NCI-H82 treated with DMSO at 0.1 percent for 48 hours (cell line): ENCODE measurements at regions not wholly inside any gene's neighbourhood (a gene's known extent, or its start where the extent isn't known, plus 50 kb on each side); places are given as distances from the start of the nearest gene placed in this dataset.

Experiments used
- DNase-seq: peaks from one replicate; lab custom pipeline; 2025; ENCODE audit not compliant: unreplicated experiment; lab: John Stamatoyannopoulos, UW

DNA sequence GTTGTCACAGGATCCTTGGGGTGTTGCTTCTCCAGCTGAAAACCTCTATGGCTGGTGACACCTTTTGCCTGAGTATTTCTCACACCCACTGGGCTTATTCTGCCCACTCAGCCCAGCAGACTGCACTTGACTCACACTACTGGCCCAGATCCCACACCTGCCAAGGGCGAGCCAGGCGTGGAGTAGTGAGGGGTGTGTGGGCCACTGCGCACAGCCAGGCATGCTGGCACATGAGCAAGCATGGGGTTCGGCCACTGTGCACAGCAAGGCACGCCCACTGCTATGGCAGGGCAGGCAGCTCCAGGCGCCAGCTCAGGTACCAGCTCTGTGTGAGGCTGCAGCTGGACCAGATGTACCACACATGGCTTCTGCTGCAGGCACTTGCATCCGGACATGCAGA lies 116.5 kb upstream of the MTNR1B start:
- no peak for DNase-seq

DNA sequence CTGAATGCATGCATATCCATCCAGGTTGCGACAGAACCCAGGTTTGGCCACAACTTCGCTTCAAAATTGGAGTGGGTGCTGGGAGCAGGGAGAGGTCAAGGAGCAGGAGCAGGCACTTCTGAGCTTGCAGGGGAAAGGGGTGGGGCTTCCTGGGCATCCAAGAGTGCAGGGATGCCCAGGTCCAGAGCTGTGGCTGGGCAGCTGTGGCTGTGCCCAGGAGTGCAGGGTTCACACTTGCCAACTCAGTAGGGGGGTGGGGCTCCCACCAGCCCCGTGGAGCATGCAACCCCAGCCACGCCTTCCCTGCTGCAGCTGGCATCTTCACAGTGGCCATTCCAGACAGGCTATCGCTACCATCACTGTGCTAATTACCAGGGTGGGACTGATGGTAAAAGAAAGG lies 115.3 kb upstream of the MTNR1B start:
- DNase-seq = no peak

DNA sequence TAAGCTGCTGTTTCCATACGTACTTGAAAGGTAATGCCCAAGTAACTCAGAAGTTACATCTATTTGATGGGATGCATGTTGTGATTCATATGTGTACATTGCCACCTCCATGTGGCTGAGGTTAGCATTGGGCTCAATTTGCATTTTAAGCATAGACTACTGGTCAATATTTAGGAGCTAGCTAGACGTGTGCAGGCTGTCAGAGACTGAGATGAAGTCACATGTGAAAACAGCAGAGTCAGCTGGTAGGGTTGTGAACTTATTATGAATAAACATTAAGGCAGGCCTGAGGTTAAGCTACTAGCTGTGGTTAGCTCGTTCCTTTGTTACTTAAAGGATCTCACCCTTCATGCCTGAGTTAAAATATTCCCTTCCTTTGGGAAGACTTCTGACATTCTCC lies 114.5 kb upstream of the MTNR1B start:
- DNase-seq = no peak

DNA sequence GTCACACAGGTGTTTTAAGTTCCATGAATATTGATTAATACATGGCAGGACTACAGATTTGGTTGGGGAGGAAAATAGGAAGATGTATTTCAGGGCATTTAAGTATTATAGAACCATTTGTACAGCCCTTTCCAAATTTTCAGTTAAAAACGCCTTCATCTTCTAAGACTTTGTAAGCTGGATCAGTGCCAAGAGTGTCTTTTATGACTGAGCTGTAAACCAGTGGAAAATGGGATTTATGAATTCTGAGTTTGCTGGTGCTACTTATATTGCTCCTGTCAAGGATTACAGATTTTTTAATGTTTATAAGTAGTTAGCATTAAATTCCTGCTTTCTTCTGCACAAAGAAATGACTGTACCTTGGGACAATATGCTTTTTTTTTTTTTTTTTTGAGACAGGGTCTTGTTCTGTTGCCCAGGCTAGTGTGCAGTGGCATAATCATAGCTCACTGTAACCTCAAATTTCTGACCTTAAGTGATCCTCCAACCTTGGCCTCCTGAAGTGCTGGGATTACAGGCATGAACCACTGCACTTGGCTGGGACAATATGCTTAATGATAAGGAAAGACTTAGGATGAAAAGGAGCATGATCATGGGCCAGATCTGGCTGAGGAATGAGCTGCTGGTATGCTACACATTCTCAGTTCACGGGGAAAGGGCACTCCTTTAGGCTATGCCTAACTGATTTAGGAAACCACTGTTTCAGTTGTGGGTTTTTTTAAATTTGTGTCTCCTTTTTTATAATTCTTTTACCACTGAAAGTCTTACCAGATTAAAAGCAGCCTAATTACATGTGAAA lies 113.6 kb upstream of the MTNR1B start:
- DNase-seq = no peak

DNA sequence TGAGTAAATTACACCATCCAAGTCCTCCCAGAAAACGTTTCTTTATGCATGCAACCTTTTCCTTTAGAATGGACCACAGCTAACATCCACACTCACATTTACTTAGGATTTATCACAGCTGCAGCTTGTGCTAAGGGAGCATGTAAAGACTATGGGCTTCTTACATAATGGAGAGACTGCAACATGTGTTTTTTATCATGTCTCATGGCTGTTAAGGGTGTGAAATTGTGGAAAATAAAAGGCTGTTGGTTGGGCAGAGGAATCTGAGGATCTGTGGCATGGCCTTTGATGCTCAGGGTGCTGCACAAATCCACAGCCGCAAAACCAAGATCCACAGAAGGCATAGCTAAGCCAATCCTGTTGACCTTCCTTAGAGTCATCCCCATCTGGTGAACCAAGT lies 112.0 kb upstream of the MTNR1B start:
- peak; percentile 19 for DNase-seq

DNA sequence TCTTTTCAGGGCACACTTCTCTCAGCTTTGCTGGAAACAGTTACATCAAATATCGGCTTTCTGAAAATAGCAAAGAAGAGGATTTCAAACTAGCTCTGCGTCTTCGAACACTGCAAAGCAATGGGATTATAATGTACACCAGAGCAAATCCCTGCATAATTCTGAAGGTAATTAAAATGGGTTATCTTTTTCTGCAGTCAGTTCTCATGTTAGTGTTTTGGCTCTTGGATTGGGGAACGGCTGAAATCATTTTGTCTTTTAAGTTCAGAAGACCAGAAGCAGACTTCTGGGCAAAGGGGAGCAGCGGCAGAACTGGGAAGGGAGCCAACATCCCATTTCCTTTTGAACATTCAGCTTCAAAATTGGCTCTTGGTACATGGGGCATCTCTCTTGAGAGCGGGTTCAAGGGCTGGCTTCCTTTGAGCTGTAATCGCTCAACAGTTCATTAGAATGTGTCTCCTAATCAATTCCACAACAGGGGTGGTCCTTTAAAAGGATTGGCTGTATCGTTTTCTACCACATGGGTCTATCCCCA lies 110.2 kb upstream of the MTNR1B start:
- no peak for DNase-seq

DNA sequence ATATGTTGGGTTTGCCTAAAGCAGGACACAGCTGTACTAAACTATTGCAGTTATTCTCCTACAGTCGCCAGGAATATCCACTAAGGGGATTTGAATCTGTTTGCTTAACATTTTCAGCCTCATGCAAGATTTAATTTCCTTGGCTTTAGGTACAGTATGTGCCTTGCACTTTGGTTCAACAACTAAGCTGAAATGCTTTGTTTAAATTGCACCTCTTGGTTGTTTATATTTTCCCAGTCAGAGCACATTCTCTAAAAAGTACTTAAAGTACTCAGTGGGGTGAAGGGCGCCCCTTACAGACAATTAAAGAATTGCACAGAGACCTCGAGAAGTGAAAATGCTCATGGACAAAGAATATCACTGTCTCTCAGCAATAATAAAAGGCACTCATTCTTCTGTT lies 107.8 kb upstream of the MTNR1B start:
- no peak for DNase-seq

DNA sequence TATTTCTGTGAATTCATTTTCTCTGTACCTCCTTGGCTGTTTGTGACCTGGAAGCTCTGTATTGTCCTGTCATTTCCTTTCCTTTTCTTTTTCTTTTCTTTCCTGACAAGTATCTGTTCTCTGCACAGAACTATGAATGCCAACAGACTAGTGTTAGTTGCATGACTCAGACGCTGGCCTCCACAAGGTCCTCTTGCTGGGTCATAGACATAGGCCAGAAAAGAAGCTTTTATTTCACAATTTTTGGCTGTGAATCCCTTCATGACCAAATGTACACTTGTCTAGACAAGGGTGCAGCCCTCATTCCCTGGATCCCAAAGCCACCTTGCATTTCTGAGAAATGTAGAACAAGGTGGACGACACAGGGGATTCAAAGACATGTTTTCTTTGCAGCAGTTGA lies 104.1 kb upstream of the MTNR1B start:
- DNase-seq = no peak

DNA sequence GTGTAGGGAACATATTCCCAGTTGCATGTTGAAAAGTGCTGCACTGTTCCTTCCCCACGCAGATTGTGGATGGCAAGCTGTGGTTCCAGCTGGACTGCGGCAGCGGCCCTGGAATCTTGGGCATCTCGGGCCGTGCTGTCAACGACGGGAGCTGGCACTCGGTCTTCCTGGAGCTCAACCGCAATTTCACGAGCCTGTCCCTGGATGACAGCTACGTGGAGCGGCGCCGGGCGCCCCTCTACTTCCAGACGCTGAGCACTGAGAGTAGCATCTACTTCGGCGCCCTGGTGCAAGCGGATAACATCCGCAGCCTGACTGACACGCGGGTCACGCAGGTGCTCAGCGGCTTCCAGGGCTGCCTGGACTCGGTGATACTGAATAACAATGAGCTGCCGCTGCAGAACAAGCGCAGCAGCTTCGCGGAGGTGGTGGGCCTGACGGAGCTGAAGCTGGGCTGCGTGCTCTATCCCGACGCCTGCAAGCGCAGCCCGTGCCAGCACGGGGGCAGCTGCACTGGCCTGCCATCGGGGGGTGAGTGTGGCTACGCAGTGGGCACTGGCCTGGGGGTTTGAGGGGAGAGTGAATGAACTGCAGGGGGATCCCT lies 102.7 kb upstream of the MTNR1B start:
- no peak for DNase-seq

DNA sequence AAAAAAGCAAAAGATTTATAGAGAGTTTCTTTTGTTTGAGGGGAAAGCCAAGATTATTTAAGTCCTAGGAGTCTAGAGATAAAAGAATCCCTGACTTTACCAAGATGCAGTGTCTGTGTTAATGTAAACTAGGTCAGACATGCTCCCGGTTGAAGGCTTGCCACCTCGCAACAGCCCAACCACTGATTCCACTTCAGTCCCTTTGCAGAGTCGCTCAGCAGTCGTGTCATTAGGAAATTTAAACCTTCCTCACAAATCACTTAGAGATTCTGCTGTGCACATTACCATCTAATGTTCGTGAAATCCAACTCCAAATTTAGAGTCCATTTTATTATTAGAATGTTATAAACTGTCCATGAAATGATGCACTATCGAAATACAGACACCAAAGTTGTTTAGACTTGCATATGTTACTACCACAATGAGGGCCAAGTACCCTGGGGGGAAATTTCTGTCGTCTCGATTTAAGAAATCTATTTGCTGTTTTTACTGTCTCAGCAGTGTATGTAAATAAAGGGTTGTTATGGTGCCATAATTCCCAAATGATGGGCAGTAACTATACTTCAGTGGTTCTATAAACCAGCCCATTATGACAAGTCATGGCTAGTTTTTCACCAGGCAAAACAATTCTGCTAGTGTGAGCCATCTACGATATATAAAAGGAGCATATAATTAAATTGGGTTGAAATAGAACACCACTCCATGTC lies 101.4 kb upstream of the MTNR1B start:
- DNase-seq = no peak

DNA sequence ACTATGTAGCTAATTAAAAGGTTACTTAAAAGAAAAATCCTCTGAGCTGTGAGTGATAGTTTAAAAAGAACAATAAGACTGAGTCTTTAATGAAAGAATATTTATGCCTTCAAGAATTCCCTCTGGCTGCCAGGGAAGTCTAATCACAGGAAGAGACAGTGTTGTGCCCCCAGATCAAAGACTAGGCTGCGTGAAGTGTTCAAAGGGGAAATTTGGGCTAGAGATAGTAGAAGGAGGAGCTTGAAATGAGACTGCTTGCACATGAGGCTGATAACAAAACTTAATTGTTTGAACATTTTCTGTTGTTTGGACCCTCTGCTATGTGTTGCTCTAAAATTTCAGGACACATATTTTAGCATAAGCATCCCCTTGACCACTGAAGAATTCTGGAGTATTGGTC lies 99.7 kb upstream of the MTNR1B start:
- no peak for DNase-seq

DNA sequence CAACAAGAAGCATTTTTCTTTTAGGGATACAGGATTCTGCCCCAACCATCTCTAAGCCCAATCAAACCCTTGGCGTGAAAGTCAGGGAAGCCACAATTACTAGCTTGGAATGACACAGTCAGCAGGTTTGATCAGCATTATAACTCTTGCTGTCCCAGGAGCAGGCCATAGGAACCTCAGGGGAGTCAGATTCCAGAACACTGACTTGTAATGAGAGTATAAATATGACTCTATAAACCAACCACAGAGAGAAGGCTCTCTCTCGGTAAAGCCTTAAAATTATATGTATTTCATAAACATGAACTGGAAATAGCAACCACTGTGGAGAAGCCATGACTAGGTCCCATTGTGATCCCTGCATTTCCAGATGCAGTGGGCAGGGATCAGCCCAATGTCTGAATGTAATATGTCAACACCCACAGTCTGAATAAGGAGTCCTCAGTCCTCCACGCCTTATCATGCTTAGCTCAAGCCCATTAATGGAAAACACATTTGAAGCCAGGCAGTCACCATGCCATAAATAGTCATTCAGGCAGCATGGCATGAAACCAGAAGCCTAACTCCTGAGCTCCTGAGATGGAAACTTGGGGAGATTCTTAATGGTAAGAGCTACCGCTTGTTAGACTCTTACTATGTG lies 99.1 kb upstream of the MTNR1B start:
- DNase-seq = no peak

DNA sequence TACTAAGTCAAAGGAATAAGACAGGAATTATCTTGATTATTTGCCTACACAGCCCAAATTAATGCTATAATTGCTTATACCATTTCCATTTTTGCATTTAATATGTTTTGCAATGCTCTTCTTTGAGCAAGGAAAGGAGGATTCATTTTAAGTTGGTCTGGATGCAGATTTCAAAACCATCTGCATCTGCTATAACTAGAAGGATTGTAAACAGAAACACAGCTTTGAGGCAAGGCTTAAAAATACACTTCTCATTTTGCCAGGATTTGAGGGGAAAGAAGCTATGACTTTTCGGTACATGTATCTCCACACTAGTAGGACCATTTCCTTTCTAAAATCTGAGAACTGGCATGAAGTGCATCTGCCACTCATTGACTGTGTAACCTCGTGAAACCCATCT lies 95.9 kb upstream of the MTNR1B start:
- no peak for DNase-seq

DNA sequence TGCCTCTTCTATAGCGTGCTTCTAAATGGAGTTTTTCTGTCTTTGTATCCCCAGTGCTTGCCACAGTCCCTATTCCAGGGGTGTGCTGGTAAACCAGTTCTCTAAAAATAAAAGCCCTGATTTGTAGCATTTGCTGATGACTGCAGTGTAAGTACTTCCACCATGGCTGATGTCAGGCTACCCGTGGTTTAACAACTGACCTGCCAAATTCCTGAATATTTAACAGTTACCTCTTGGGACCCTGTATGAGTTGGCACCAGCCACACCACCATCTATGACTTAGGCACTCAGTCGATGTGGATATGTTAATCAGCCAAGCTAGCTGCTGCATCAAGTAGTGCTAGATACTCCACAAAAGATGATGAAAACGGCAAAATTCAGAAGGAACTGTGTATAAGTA lies 94.0 kb upstream of the MTNR1B start:
- no peak for DNase-seq

DNA sequence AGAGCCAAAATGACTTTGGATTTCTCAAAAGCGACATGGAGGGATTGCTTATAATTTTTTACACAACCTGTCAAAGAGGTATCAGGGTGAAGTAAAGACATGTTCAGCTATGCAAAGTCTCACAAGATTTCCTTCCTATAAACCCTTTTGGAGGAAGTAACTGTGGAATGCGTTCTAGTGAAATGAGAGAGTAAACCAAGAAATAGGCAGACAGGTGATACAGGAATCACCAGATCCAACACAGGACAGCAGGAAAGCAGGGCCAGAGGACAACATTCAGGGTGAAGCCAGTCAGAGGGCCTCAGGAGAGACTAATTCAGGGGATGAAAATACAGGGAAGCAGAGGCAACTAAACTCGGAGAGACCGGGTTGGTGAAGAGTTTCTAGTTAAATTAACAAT lies 90.4 kb upstream of the MTNR1B start:
- no peak for DNase-seq

DNA sequence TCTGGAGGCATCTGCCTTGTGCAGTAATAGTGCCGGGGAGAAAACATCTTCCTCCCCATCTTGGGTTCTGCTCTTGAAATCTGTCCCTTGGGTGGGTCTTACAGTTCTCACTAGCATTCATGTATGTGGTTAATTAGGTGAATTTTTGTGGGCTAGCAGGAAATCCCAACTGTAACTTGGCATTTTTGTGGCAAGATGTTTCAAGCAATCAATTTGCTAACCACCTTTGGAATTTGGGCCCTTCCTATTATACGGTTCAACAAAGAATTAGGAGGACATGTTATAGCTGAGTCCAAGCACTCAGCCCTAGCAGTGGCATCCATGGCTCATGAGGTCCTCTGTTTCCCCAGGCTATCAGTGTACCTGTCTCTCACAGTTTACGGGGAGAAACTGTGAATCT lies 89.1 kb upstream of the MTNR1B start:
- DNase-seq = no peak

DNA sequence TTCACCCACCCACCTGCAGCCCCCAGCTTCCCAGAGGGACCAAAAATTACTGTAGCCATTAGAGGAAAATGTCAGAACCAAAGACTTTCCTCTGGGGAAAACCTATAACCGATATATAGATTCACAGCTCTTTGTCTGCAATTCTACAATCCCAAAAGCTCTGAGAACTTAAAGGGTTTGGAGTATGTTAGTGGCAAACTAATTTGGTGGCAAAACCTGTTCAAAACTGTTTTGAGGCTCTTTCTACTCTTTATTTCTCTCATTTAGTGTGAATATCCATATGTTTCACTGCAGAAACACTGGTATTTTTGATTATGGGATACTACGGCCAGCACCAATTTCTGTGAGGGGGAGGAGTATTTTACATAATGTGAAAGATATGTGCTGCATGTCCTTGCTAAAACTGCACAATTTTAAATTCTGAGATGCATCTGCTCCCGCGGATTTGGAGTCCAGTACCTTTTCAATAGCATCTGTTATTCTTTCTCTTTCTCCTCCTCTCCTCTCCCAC lies 87.5 kb upstream of the MTNR1B start:
- no peak for DNase-seq

DNA sequence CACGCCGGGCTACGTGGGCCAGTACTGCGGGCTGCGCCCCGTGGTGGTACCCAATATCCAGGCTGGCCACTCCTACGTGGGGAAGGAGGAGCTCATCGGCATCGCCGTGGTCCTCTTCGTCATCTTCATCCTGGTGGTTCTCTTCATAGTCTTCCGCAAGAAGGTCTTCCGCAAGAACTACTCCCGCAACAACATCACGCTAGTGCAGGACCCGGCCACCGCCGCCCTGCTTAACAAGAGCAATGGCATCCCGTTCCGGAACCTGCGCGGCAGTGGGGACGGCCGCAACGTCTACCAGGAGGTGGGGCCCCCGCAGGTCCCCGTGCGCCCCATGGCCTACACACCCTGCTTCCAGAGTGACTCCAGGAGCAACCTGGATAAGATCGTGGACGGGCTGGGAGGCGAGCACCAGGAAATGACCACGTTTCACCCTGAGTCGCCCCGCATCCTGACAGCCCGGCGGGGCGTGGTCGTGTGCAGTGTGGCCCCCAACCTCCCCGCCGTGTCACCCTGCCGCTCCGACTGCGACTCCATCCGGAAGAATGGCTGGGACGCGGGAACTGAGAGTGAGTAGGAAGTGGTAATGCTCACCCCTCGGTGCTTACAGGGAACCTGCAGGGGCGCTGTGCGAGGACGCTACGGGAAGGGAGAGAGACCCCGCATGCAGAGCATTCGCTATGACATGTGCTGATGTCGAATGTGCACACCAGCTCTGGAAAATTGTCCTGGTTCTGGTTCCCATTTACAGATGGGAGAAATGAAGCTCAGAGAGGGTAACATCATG lies 86.4 kb upstream of the MTNR1B start:
- DNase-seq = no peak

DNA sequence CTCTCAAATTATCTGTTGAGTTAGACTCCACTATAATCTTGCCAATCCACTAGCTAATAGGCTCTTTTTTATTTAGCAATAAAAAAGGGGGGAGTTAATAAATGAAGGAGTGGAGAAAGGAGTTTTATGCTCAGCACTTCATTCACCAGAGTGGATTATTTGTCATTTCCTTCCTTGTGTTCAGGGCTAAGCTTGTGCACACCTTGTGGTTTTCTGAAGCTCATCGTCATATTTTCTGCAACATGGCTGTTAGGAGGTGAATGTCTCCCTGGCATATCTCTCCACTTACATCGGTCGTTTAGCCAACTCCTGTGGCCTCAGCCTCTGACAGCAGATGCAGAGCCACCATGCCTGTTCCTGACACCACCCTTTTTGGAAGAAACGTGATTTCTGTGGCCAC lies 83.9 kb upstream of the MTNR1B start:
- no peak for DNase-seq

DNA sequence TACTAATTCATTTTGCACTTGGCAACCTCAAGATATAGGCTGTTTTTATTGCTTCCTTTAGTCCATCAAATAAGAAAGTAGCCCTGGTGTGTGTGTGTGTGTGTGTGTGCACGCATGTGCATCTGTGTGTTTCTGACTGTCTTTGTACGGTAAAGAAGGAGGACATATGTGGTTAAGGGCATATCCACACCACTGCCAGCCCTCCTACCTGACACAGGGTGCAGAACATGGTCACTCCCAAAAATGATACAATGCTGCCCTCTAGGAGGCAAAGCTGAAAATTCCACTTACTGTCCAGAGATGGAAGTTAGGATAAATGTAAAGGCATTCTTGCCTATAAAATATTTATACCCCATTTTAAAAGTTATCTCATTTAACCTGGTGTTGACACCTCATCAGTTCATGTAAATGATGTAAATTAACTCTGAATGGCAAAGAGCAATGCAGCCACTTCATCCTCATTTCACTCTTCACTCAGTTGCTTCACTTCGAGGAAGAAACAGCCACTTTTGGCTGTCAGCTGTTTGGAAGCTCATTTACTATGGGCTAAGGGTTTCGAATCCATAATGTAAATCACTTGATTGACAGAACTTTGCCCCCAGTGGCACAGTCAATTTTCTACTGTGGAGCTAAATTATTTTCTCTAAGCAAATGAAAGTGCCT lies 83.1 kb upstream of the MTNR1B start:
- DNase-seq = peak; percentile 44
